Uterus (tissue), 3 donors: ENCODE measurements at regions not wholly inside any gene's neighbourhood (a gene's known extent, or its start where the extent isn't known, plus 50 kb on each side); places are given as distances from the start of the nearest gene placed in this dataset.

ENCODE experiments used
- DNase-seq, 2 donors: peaks; one replicate each; pipeline ENCODE4 v3.0.0-alpha.2; 2019 to 2020
- H3K27ac ChIP-seq, 2 donors: fragments of 200-600 bp; sonication (generic); 1 replicate in 1 of 2; 2 replicates in 1 of 2; pipeline ENCODE4 v1.5.1; 2016 to 2018
- H3K27me3 ChIP-seq, 2 donors: fragments of 200-600 bp; sonication (generic); one replicate each; pipeline ENCODE4 v1.5.1; 2018 to 2019; ENCODE audit warnings: control low read depth in 1 of 2
- H3K36me3 ChIP-seq, 2 donors: fragments of 200-600 bp; sonication (generic); one replicate each; pipeline ENCODE4 v1.5.1; 2019; ENCODE audit warnings: control low read depth in 1 of 2
- H3K4me1 ChIP-seq, 2 donors: fragments of 200-600 bp; sonication (generic); one replicate each; pipeline ENCODE4 v1.5.1; 2018 to 2019; ENCODE audit warnings: control low read depth in 1 of 2
- H3K4me3 ChIP-seq, 2 donors: fragments of 200-600 bp; sonication (generic); 1 replicate in 1 of 2; 2 replicates in 1 of 2; pipeline ENCODE4 v1.5.1; 2018 to 2019; ENCODE audit warnings: mild to moderate bottlenecking in 1 of 2
- H3K9me3 ChIP-seq, 2 donors: fragments of 200-600 bp; sonication (generic); one replicate each; pipeline ENCODE4 v1.5.1; 2019; ENCODE audit warnings: control low read depth in 1 of 2
- POLR2A ChIP-seq, 2 donors: fragments of 450-650 bp; IDR thresholded peaks; one replicate each; pipeline ENCODE4 v1.6.1; 2016; ENCODE audit warnings: antibody characterized with exemption in 2 of 2, mild to moderate bottlenecking in 1 of 2, moderate library complexity in 1 of 2
- intact Hi-C: fragments of 100-400 bp; cut with DNase I; formaldehyde crosslinking; loops from one replicate; pipeline ENCODE4 v1.15.1; 2023; ENCODE audit warnings: low total_unique reads
- TF ChIP-seq, protein P1 (sequence below), 4 experiments: fragments of 200-600 bp in 2 of 4; fragments of 450-650 bp in 2 of 4; sonication (generic) in 2 of 4; IDR thresholded peaks; one replicate each; pipeline ENCODE4 v1.5.1; 2016 to 2019; ENCODE audit warnings: antibody characterized with exemption in 4 of 4, mild to moderate bottlenecking in 2 of 4, moderate library complexity in 1 of 4
- donor health status: DM: yes; HTN: yes; CAD: no.

DNA sequence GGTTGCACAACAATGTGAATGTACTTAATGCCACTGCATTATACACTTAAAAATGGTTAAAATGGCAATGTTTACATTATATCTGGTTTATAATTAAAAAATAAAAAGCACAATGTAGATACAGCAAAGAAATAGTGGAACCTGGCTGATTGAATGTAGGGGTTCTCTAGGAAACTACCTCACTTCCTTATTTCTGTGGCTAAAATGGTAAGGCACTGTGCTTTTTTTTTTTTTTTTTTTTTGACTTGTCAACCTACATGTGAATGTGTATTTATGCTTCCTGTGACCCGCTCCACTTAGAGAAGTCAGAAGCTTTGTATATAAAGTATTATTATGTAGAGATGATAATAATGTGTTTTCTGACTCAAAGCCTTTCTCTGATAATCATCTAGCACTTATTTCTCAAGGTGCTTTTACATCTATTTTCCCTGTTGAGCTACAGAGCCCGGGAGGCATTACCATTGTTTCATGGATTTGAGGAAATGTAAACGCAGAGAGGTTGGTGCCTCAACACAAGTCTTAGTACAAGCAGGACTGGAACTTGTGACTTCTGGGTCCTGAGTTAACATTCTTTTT, 55.0 kb downstream of the SOX4 start:
- Histone ChIP-seq H3K36me3 (no peaks in the 10 kb centered on the region), H3K4me3 (no peak overlapping the region), H3K4me1 (no peaks in the 10 kb centered on the region), H3K27ac (no peak overlapping the region), H3K27me3 (no peaks in the 10 kb centered on the region), H3K9me3 (no peaks in the 10 kb centered on the region)
- no peak for DNase-seq
- intact Hi-C loops, result no loop called here
- TF ChIP-seq POLR2A (IDR thresholded peaks at IDR 0.05), result no peak
- TF ChIP-seq, protein P1, sequence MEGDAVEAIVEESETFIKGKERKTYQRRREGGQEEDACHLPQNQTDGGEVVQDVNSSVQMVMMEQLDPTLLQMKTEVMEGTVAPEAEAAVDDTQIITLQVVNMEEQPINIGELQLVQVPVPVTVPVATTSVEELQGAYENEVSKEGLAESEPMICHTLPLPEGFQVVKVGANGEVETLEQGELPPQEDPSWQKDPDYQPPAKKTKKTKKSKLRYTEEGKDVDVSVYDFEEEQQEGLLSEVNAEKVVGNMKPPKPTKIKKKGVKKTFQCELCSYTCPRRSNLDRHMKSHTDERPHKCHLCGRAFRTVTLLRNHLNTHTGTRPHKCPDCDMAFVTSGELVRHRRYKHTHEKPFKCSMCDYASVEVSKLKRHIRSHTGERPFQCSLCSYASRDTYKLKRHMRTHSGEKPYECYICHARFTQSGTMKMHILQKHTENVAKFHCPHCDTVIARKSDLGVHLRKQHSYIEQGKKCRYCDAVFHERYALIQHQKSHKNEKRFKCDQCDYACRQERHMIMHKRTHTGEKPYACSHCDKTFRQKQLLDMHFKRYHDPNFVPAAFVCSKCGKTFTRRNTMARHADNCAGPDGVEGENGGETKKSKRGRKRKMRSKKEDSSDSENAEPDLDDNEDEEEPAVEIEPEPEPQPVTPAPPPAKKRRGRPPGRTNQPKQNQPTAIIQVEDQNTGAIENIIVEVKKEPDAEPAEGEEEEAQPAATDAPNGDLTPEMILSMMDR (IDR thresholded peaks at IDR 0.05), result no peak

DNA sequence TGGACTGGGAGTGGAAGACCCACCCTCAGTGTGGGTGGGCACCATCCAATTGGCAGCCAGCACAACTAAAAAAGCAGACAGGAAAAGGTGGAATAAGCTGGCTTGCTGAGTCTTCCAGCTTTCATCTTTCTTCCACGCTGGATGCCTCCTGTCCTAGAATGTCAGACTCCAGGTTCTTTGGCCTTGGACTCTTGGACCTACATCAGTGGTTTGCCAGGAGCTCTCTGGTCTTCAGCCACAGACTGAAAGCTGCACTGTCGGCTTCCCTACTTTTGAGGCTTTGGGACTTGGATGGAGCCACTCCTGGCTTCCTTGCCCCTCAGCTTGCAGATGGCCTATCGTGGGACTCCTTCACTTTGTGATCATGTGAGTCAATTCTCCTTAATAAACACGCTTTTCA, 59.8 kb downstream of the SOX4 start:
- TF ChIP-seq POLR2A (IDR thresholded peaks at IDR 0.05), result no peak
- TF ChIP-seq, protein P1 (IDR thresholded peaks at IDR 0.05), result no peak
- H3K27me3 ChIP-seq, result no peaks in the 10 kb centered on the region
- no peak overlapping the region for H3K27ac ChIP-seq
- no peaks in the 10 kb centered on the region for H3K36me3 ChIP-seq
- no peaks in the 10 kb centered on the region for H3K9me3 ChIP-seq
- no peak overlapping the region for H3K4me3 ChIP-seq
- intact Hi-C loops, result no loop called here
- DNase-seq, result no peak
- H3K4me1 ChIP-seq, result no peaks in the 10 kb centered on the region

GRCh38 chr6:21653905-21654304, 60.4 kb downstream of the SOX4 start:
- TF ChIP-seq, protein P1 (IDR thresholded peaks at IDR 0.05), result no peak
- no peak for TF ChIP-seq POLR2A (IDR thresholded peaks at IDR 0.05)
- no peaks in the 10 kb centered on the region for H3K36me3 ChIP-seq
- intact Hi-C loops, result no loop called here
- H3K4me3 ChIP-seq, result no peak overlapping the region
- H3K9me3 ChIP-seq, result no peaks in the 10 kb centered on the region
- no peaks in the 10 kb centered on the region for H3K27me3 ChIP-seq
- no peak for DNase-seq
- no peaks in the 10 kb centered on the region for H3K4me1 ChIP-seq
- no peak overlapping the region for H3K27ac ChIP-seq

DNA sequence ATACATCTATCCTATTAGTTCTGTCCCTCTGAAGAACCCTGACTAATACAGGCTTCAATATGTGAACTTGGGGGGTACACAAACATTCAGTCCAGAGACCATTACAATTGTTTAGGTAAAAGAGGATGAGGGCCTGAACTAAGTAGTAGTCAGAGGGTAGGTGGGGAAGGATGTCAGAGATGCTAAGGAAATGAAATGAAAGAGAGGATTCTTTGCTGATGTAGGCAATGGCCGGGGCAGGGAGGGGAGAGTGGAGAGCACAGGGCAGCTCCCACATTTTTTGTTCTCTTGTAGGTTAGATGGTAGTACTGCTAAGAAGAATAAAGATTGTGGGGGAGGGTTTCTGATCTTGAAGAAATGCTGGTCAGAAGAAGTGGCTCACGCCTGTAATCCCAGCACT, 60.8 kb downstream of the SOX4 start:
- Histone ChIP-seq H3K27me3 (no peaks in the 10 kb centered on the region), H3K4me3 (no peak overlapping the region), H3K27ac (no peak overlapping the region), H3K36me3 (no peaks in the 10 kb centered on the region), H3K9me3 (no peaks in the 10 kb centered on the region), H3K4me1 (no peaks in the 10 kb centered on the region)
- intact Hi-C loops, result no loop called here
- DNase-seq, result no peak
- no peak for TF ChIP-seq POLR2A (IDR thresholded peaks at IDR 0.05)
- TF ChIP-seq, protein P1 (IDR thresholded peaks at IDR 0.05), result no peak

- Histone ChIP-seq H3K9me3 (no peaks in the 10 kb centered on the region), H3K4me1 (no peaks in the 10 kb centered on the region), H3K27me3 (no peaks in the 10 kb centered on the region), H3K27ac (peak overlapping the region; percentile 90 to 92), H3K4me3 (peak overlapping the region; percentile 65 to 80), H3K36me3 (no peaks in the 10 kb centered on the region)
- no peak for DNase-seq
- intact Hi-C loops, result no loop called here
- TF ChIP-seq POLR2A (IDR thresholded peaks at IDR 0.05), result no peak
- TF ChIP-seq, protein P1 (IDR thresholded peaks at IDR 0.05), result no peak
Observed at GRCh38 chr6:21663966-21664313, 70.4 kb downstream of the SOX4 start.
